ENCODE measurements at regions not wholly inside any gene's neighbourhood (a gene's known extent, or its start where the extent isn't known, plus 50 kb on each side); places are given as distances from the start of the nearest gene placed in this dataset.
A peak's percentile ranks its signal among the peaks of the same experiment; 100 is the strongest.

- DNase-seq: peak; percentile 80
Observed at GRCh38 chr10:93180482-93180931, 106.8 kb downstream of the CYP26A1 start.

- no peak for DNase-seq
Observed at GRCh38 chr10:93181271-93182048, 107.8 kb downstream of the CYP26A1 start.

GRCh38 chr10:93182049-93182327 is 108.3 kb downstream of the CYP26A1 start:
- DNase-seq: no peak

- no peak for DNase-seq
Observed at GRCh38 chr10:93182790-93183189, 109.1 kb downstream of the CYP26A1 start.

GRCh38 chr10:93186653-93187052 is 113.0 kb downstream of the CYP26A1 start:
- DNase-seq: no peak

GRCh38 chr10:93189944-93190343 is 116.3 kb downstream of the CYP26A1 start:
- no peak for DNase-seq

GRCh38 chr10:93190372-93190771 is 116.7 kb downstream of the CYP26A1 start:
- DNase-seq: no peak

- peak; percentile 9 for DNase-seq
Observed at GRCh38 chr10:93193906-93194305, 120.2 kb downstream of the CYP26A1 start.

GRCh38 chr10:93198401-93199131 is 124.9 kb downstream of the CYP26A1 start:
- no peak for DNase-seq

- peak; percentile 89 for DNase-seq
Observed at GRCh38 chr10:93199191-93199751, 125.6 kb downstream of the CYP26A1 start.

- DNase-seq: no peak
Observed at GRCh38 chr10:93204494-93205485, 131.1 kb downstream of the CYP26A1 start.

GRCh38 chr10:93206652-93207051 is 133.0 kb downstream of the CYP26A1 start:
- DNase-seq: no peak

- DNase-seq: no peak
Observed at GRCh38 chr10:93208717-93209464, 135.2 kb downstream of the CYP26A1 start.

GRCh38 chr10:93211991-93212390 is 138.3 kb downstream of the CYP26A1 start:
- DNase-seq: no peak

- DNase-seq: no peak
Observed at GRCh38 chr10:93215312-93215711, 141.6 kb downstream of the CYP26A1 start.

- DNase-seq: no peak
Observed at GRCh38 chr10:93216341-93216985, 142.8 kb downstream of the CYP26A1 start.

GRCh38 chr10:93218386-93218785 is 144.7 kb downstream of the CYP26A1 start:
- DNase-seq: no peak

GRCh38 chr10:93219347-93219746 is 145.7 kb downstream of the CYP26A1 start:
- peak; percentile 11 for DNase-seq

GRCh38 chr10:93220296-93221170 is 146.8 kb downstream of the CYP26A1 start:
- DNase-seq: no peak

GRCh38 chr10:93221171-93221496 is 147.4 kb downstream of the CYP26A1 start:
- no peak for DNase-seq

GRCh38 chr10:93221521-93221920 is 147.8 kb downstream of the CYP26A1 start:
- no peak for DNase-seq

Data from fibroblast of skin of right biceps (primary cell).